Fibroblast of skin of back (primary cell): ENCODE measurements at regions not wholly inside any gene's neighbourhood (a gene's known extent, or its start where the extent isn't known, plus 50 kb on each side); places are given as distances from the start of the nearest gene placed in this dataset.

Experiments
- DNase-seq: peaks from one replicate; pipeline ENCODE4 v3.0.0-alpha.2; 2013

DNA sequence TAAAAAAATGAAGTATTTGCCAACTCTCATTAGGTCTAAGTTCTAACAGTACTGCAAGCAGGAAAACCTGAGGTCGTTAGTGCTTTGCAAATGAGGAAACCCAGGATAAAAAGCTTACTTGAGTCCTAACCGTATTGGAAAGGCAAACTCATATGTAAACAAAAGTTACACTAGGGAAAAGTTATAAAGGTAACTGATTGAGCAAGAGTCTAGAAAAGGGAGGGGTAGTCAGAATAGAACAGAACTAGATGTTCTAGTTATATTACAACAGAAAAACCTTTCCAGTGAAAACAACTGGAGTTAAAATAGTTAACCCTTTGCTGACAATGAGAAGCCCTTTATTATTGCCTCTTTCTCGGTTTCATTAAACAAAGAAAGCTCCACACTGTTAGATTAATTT, 66.4 kb upstream of the MAOA start:
- DNase-seq = no peak

DNA sequence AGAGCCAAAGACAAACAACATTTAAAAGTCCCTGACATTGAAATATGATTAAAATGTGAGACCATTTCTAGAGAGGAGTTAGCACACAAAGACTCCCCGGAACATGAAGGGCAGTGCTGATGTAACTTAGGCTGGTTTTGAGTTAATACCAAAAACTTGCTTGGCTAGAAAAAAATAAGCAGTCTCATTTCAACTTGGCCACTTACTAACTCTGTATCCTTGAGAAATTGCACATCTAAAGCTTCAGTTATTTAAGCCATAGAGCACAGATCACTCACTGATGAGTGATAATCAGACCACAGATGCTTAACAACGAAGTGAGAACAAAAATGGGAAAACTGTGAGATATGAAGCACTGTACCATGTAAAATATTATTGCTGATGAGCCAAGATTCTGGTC, 65.9 kb upstream of the MAOA start:
- no peak for DNase-seq

DNA sequence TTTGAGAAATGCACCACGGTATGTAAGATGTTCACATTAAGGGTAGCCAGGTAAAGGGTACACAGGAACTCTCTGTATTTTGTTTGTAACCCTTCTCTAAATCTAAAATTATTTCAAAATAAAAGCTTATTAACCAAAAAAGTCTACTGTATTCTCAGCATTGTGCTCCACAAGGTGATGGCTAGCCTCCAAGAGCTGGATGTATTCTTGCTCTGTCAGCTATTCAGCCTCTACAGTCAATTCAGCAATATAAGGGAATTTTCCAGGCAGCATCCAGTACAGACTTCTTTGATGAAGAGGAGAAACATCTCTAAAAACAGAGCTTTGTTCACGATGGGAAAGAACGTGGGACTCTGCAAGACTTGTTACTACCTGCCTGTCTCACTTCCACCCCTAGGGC, 63.5 kb upstream of the MAOA start:
- no peak for DNase-seq

DNA sequence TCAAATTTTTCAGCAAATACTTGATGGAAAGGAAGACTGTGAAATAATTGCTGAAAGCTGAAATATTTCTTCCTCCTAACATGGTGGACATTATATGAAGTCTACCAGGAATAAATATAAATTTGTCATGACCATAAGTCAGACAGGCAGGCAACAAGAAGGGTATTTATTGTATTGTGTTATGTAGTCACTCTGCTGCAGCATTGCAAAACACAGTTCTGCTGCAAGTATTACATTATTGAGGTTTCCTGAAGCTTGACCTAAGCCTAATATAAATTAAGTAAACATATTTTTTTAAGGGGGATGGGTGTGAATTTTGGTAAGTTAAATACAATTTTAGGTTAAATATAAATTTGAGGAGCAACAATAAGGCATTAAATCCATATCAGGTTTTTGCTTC, 60.2 kb upstream of the MAOA start:
- DNase-seq = no peak

DNA sequence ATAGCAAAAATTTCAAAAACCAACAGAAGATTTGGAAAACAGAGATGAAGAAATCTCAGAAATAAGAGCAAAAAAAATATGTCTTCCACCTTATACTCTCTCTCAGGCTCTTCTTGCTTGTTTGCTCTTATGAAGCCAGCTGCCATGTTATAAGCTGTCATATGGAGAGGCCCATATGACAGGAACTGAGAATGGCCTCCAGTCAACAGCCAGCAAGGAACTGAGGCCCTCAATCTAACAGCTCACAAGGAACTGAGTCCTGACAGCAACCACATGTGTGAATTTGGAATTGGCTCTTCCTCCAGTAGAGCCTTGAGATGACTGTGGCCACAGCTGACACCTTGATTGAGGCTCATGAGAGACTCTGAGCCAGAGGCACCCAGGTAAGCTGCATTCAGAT, 51.3 kb upstream of the MAOA start:
- DNase-seq = no peak

DNA sequence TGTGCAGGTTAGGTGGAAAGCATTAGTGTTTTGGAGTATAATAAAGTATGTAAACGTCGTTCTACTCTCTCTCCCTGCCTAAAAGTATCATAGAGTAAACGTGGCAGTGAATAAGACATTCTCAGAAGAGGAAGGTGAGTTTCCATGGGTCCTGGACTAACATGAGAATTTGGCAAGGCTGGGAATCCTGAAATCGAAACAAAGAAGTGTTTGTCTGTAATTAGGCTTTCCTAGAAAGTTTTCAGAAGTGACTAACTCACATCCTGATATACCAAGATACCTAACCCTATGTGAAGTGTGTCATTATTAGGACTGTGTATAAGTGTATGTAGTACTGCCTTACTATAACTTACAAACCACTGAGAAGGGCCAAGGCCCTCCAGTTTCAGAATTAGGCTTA, 50.7 kb upstream of the MAOA start:
- no peak for DNase-seq
